ENCODE measurements at regions not wholly inside any gene's neighbourhood (a gene's known extent, or its start where the extent isn't known, plus 50 kb on each side); places are given as distances from the start of the nearest gene placed in this dataset.

- H2AFZ ChIP-seq (ENCODE audit: low read depth, low read length): no peak overlapping the region
- no peak overlapping the region for H3K9ac ChIP-seq (ENCODE audit: low read length)
- H3K4me2 ChIP-seq (ENCODE audit: low read length): no peak overlapping the region
- no peaks in the 10 kb centered on the region for H3K36me3 ChIP-seq (ENCODE audit: insufficient read depth, low read length)
- H3K9me3 ChIP-seq (ENCODE audit: low read length): no peaks in the 10 kb centered on the region
- H4K20me1 ChIP-seq (ENCODE audit: insufficient read depth): no peaks in the 10 kb centered on the region
- no peak overlapping the region for H3K27ac ChIP-seq (ENCODE audit: low read length)
- H3K9me2 ChIP-seq (ENCODE audit: insufficient read depth, low read length): no peaks in the 10 kb centered on the region
- no peak for TF ChIP-seq MXI1 (conservative IDR thresholded peaks at IDR 0.05; ENCODE audit: poor library complexity, severe bottlenecking)
- H3F3A ChIP-seq (ENCODE audit: insufficient read depth, low read length, poor library complexity, severe bottlenecking): no peaks in the 10 kb centered on the region
- H3K79me2 ChIP-seq (replicated peaks; ENCODE audit: insufficient read depth, low read length): no peaks in the 10 kb centered on the region
- H3K27me3 ChIP-seq (ENCODE audit: insufficient read depth, low read depth, low read length): no peaks in the 10 kb centered on the region
- H3K4me3 ChIP-seq (ENCODE audit: low read length): no peak overlapping the region
Observed at GRCh38 chr4:123516576-123516975, 120.0 kb downstream of the SPRY1 start.

DNA sequence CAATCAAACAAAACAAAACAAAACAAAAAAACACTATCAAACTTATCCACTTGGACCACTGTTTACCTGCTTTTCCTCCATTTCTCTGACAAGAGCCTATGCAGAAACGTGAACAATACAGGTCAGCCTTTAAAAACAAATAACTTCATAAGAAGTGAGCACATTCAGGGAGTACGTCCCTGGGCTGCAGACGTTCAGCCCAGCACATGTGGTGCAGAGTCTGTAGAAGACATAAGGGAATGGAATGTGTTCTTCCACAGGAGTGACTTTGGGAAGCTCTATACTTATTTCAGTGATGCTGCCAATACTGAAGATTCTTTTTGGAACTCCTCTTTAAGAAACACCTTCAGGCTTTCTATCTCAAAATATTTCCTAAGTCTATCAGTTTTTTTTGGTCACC is 120.6 kb downstream of the SPRY1 start:
- Histone ChIP-seq H3K4me2 (ENCODE audit: low read length) (no peak overlapping the region), H4K20me1 (ENCODE audit: insufficient read depth) (no peaks in the 10 kb centered on the region), H3F3A (ENCODE audit: insufficient read depth, low read length, poor library complexity, severe bottlenecking) (no peaks in the 10 kb centered on the region), H2AFZ (ENCODE audit: low read depth, low read length) (no peak overlapping the region), H3K36me3 (ENCODE audit: insufficient read depth, low read length) (no peaks in the 10 kb centered on the region), H3K27me3 (ENCODE audit: insufficient read depth, low read depth, low read length) (no peaks in the 10 kb centered on the region), H3K27ac (ENCODE audit: low read length) (no peak overlapping the region), H3K9me2 (ENCODE audit: insufficient read depth, low read length) (no peaks in the 10 kb centered on the region), H3K9me3 (ENCODE audit: low read length) (no peaks in the 10 kb centered on the region), H3K9ac (ENCODE audit: low read length) (no peak overlapping the region), H3K4me3 (ENCODE audit: low read length) (no peak overlapping the region), H3K79me2 (replicated peaks; ENCODE audit: insufficient read depth, low read length) (no peaks in the 10 kb centered on the region)
- TF ChIP-seq RAD21 (conservative IDR thresholded peaks at IDR 0.05) (no peak), EZH2 (IDR thresholded peaks at IDR 0.05; ENCODE audit: borderline replicate concordance, insufficient read depth, low read length, poor library complexity, severe bottlenecking) (no peak), MXI1 (conservative IDR thresholded peaks at IDR 0.05; ENCODE audit: poor library complexity, severe bottlenecking) (no peak), POLR2AphosphoS5 (IDR thresholded peaks at IDR 0.05) (no peak), REST (IDR thresholded peaks at IDR 0.05; ENCODE audit: borderline replicate concordance) (no peak), TAF1 (IDR thresholded peaks at IDR 0.05; ENCODE audit: low read depth) (no peak), EP300 (conservative IDR thresholded peaks at IDR 0.05; ENCODE audit: poor library complexity, severe bottlenecking) (no peak), SMC3 (conservative IDR thresholded peaks at IDR 0.05; ENCODE audit: poor library complexity) (no peak)
- TF ChIP-seq, protein P1, sequence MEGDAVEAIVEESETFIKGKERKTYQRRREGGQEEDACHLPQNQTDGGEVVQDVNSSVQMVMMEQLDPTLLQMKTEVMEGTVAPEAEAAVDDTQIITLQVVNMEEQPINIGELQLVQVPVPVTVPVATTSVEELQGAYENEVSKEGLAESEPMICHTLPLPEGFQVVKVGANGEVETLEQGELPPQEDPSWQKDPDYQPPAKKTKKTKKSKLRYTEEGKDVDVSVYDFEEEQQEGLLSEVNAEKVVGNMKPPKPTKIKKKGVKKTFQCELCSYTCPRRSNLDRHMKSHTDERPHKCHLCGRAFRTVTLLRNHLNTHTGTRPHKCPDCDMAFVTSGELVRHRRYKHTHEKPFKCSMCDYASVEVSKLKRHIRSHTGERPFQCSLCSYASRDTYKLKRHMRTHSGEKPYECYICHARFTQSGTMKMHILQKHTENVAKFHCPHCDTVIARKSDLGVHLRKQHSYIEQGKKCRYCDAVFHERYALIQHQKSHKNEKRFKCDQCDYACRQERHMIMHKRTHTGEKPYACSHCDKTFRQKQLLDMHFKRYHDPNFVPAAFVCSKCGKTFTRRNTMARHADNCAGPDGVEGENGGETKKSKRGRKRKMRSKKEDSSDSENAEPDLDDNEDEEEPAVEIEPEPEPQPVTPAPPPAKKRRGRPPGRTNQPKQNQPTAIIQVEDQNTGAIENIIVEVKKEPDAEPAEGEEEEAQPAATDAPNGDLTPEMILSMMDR (IDR thresholded peaks at IDR 0.05; ENCODE audit: poor library complexity, severe bottlenecking): no peak

GRCh38 chr4:123517971-123518370 is 121.4 kb downstream of the SPRY1 start:
- H3K4me3 ChIP-seq (ENCODE audit: low read length): no peak overlapping the region
- H2AFZ ChIP-seq (ENCODE audit: low read depth, low read length): no peak overlapping the region
- H3F3A ChIP-seq (ENCODE audit: insufficient read depth, low read length, poor library complexity, severe bottlenecking): no peaks in the 10 kb centered on the region
- TF ChIP-seq EP300 (conservative IDR thresholded peaks at IDR 0.05; ENCODE audit: poor library complexity, severe bottlenecking) (no peak), TAF1 (IDR thresholded peaks at IDR 0.05; ENCODE audit: low read depth) (no peak), POLR2AphosphoS5 (IDR thresholded peaks at IDR 0.05) (no peak), EZH2 (IDR thresholded peaks at IDR 0.05; ENCODE audit: borderline replicate concordance, insufficient read depth, low read length, poor library complexity, severe bottlenecking) (no peak), MXI1 (conservative IDR thresholded peaks at IDR 0.05; ENCODE audit: poor library complexity, severe bottlenecking) (no peak), RAD21 (conservative IDR thresholded peaks at IDR 0.05) (no peak), REST (IDR thresholded peaks at IDR 0.05; ENCODE audit: borderline replicate concordance) (no peak), SMC3 (conservative IDR thresholded peaks at IDR 0.05; ENCODE audit: poor library complexity) (no peak)
- TF ChIP-seq, protein P1 (IDR thresholded peaks at IDR 0.05; ENCODE audit: poor library complexity, severe bottlenecking): no peak
- no peaks in the 10 kb centered on the region for H3K79me2 ChIP-seq (replicated peaks; ENCODE audit: insufficient read depth, low read length)
- no peak overlapping the region for H3K27ac ChIP-seq (ENCODE audit: low read length)
- no peak overlapping the region for H3K9ac ChIP-seq (ENCODE audit: low read length)
- H3K27me3 ChIP-seq (ENCODE audit: insufficient read depth, low read depth, low read length): no peaks in the 10 kb centered on the region
- H4K20me1 ChIP-seq (ENCODE audit: insufficient read depth): no peaks in the 10 kb centered on the region
- no peaks in the 10 kb centered on the region for H3K9me2 ChIP-seq (ENCODE audit: insufficient read depth, low read length)
- no peaks in the 10 kb centered on the region for H3K9me3 ChIP-seq (ENCODE audit: low read length)
- no peak overlapping the region for H3K4me2 ChIP-seq (ENCODE audit: low read length)
- H3K36me3 ChIP-seq (ENCODE audit: insufficient read depth, low read length): no peaks in the 10 kb centered on the region

All from neural cell (in vitro differentiated cells).